ENCODE measurements at regions not wholly inside any gene's neighbourhood (a gene's known extent, or its start where the extent isn't known, plus 50 kb on each side); places are given as distances from the start of the nearest gene placed in this dataset.

DNA sequence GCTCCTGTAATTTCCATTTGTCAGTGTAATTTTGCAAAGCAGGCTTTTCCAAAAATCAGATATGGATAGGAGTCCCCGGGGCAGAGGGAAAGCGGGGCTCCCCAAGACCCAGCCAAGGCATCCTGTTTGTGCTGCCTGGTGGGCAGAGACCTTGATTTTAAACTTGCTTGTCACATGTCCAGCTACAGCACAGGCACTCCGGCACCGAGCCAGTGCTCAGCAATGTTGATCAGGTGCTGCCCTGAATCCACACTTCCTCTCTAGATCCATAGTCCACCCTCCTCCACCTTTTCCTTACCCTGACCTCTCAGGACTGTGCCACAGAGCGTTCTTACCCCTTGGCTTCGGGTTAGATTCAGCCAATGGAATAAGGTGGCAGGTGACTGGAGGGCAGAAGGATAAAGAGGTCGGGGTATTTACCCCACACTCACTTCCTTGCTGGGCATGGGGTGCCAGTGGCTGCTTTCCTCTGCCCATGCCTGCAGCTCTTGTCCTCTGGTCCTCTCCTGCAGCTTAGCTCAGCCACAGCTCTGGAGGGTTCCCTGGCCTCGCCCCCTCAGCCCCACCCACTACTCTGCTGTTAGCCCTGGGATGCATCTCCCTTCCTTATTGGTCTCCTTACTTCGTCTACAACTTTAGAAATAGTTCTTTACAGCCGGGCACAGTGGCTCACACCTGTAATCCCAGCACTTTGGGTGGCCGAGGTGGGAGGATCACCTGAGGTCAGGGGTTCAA is 80.1 kb downstream of the IRF2BPL start:
- TF ChIP-seq, protein P1, sequence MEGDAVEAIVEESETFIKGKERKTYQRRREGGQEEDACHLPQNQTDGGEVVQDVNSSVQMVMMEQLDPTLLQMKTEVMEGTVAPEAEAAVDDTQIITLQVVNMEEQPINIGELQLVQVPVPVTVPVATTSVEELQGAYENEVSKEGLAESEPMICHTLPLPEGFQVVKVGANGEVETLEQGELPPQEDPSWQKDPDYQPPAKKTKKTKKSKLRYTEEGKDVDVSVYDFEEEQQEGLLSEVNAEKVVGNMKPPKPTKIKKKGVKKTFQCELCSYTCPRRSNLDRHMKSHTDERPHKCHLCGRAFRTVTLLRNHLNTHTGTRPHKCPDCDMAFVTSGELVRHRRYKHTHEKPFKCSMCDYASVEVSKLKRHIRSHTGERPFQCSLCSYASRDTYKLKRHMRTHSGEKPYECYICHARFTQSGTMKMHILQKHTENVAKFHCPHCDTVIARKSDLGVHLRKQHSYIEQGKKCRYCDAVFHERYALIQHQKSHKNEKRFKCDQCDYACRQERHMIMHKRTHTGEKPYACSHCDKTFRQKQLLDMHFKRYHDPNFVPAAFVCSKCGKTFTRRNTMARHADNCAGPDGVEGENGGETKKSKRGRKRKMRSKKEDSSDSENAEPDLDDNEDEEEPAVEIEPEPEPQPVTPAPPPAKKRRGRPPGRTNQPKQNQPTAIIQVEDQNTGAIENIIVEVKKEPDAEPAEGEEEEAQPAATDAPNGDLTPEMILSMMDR (IDR thresholded peaks at IDR 0.05; ENCODE audit: insufficient read depth, low read depth, low read length, missing control alignments): no peak
- no peak for DNase-seq (ENCODE audit: low read depth)

DNA sequence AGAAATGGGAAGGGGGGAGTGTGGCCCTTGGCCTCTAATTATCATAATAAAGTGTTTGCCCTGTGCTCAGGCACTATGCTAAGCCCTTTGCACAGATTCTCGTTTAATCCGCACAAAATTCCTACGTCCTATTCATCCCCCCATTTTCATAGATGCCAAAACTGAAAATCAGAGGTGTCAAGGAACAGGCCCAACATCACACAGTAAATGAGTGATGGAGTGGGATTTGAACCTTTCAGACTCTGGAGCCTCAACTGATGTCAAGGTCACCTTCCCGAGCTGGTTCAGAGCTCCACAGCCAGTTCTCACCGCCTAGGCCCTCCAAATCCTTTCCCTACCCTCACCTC is 80.7 kb downstream of the IRF2BPL start:
- H3K4me3 ChIP-seq (ENCODE audit: low read depth, low read length): no peak overlapping the region
- DNase-seq (ENCODE audit: low read depth): no peak
- TF ChIP-seq, protein P1 (IDR thresholded peaks at IDR 0.05; ENCODE audit: insufficient read depth, low read depth, low read length, missing control alignments): no peak

More for the DNA sequence above, 80.1 kb downstream of the IRF2BPL start:
- H3K4me3 ChIP-seq (ENCODE audit: low read depth, low read length): no peak overlapping the region

DNA sequence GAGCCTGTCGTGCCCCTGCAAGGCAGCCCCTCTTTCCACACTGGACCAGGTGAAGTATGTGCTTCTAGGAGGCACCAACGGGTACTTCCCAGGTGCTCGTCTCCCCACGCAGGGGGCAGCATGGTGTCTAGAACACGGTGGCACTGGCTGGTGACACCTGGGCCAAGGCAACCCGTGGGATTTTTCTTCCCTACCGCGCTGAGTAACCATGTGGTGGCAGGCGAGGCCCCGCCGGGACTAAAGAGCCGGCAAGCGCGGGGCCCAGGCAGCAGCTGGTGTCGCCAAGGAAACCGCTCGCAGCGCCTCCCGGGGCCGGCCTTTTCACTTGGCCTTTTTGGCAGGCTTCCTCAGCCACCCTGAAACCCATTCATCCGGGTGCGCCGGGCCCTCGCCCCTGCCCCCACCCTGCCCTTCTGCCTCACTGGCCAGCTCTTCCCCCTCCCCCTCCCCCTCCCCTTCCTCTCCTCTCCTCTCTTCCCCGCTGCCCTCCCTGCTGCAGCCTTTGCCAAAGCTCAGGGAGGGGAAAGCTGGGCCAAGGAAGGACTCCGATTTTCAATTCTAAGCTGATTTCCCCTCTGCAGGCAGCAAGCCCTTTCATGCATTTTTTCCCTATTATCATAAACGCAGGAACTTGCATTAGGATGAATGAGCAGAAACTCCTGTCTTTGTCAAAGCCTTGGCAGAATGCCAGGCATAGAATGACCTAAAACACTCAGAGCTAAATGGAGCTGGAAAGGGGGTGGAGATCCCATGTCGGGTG is 81.2 kb downstream of the IRF2BPL start:
- DNase-seq (ENCODE audit: low read depth): peak; percentile 93
- TF ChIP-seq, protein P1 (IDR thresholded peaks at IDR 0.05; ENCODE audit: insufficient read depth, low read depth, low read length, missing control alignments): peak; percentile 50
- H3K4me3 ChIP-seq (ENCODE audit: low read depth, low read length): no peak overlapping the region

DNA sequence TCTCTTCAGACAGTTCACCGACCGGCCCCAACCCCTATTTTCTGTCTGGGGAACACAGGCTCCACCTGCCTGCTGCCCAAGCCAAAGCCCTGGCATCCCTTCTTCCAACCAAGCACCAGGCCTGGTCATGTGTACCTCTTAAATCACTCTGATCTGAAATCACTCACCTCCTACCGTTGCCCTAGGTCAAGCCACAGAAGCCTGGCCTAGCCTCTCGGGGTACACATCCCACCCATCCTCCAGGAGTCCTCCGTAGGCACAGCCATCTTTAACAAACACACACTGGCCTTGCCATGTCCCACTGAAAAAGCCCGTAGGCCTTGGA is 81.8 kb downstream of the IRF2BPL start:
- H3K4me3 ChIP-seq (ENCODE audit: low read depth, low read length): no peak overlapping the region
- DNase-seq (ENCODE audit: low read depth): no peak
- TF ChIP-seq, protein P1 (IDR thresholded peaks at IDR 0.05; ENCODE audit: insufficient read depth, low read depth, low read length, missing control alignments): no peak

DNA sequence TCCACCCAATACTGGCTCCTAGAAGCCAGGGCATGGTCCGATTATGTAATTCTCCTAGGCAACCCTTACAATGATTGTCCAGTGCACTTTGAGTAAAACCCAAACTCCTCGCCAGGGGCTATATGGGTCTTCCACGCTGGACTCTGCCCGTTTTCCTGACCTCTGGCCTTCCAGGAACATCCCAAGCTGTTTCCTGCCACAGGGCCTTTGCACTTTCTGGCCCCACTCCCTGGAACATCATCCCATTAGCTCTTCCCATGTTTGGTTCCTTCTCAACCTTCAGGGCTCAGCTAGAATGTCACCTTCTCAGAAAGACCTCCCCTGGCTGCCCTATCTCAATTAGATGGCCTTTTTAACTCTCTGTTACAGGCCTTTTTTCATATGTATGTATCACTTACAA is 85.4 kb downstream of the IRF2BPL start:
- no peak for DNase-seq (ENCODE audit: low read depth)
- H3K4me3 ChIP-seq (ENCODE audit: low read depth, low read length): no peak overlapping the region
- TF ChIP-seq, protein P1 (IDR thresholded peaks at IDR 0.05; ENCODE audit: insufficient read depth, low read depth, low read length, missing control alignments): no peak

DNA sequence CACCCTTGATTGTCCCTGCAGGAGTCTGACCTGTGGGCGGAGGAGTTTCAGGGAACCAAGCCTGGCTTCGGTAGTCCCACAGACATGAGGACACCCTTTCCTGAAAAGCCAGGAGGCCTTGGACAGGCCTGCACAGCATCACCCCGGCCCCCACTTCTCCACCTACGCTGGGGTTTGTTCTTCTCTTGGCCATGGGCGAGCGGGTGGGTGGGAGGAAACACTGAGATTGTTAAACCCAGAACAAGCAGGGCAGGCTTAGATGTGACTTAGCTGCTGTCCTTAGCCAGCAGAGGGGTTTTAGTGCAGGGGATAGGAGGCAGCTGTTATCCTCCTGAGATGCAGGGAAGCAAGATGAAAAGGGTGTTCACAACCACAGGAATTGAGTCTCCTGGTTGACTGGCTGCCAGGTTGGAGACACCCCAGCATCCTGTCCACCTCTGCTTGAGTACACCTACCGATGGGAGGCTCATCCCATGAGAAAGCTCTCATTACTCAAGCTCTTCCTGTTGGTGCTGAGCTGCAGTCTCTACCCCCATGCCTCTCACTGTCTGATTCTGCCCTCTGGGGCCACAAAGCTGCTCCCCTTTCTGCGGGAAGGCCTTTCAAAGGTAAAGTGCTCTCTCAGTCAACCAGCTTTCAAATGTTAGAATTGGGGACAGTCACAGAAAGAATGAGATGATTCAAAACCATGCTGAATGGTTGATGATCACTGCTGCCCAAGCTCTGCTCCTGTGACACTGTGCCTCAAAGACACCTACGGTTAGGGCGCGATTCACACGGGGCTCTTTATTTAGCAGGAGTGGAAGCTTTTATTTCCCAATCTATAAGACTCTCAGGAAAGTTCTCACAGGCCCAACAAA is 86.3 kb downstream of the IRF2BPL start:
- TF ChIP-seq, protein P1 (IDR thresholded peaks at IDR 0.05; ENCODE audit: insufficient read depth, low read depth, low read length, missing control alignments): no peak

More for the DNA sequence above, 86.3 kb downstream of the IRF2BPL start:
- no peak overlapping the region for H3K4me3 ChIP-seq (ENCODE audit: low read depth, low read length)
- peak; percentile 60 for DNase-seq (ENCODE audit: low read depth)
